GM23338 (cell line): ENCODE measurements at regions not wholly inside any gene's neighbourhood (a gene's known extent, or its start where the extent isn't known, plus 50 kb on each side); places are given as distances from the start of the nearest gene placed in this dataset.

Experiments used
- CTCF ChIP-seq, 2 experiments: fragments of 200-600 bp in 1 of 2; sonication (generic) in 1 of 2; conservative IDR thresholded peaks; 2 replicates each; pipeline versions ENCODE4 v1.5.1 to v1.6.1; 2016 to 2017; ENCODE audit warnings: antibody characterized with exemption in 2 of 2, low read depth in 2 of 2, mild to moderate bottlenecking in 2 of 2, moderate library complexity in 1 of 2
- EZH2 ChIP-seq: fragments of 200-600 bp; sonication (generic); IDR thresholded peaks from one replicate; pipeline ENCODE4 v1.8.0; 2017; ENCODE audit warnings: antibody characterized with exemption, mild to moderate bottlenecking, low read depth; ENCODE audit not compliant: unreplicated experiment
- POLR2AphosphoS5 ChIP-seq: IDR thresholded peaks from 2 replicates; pipeline ENCODE4 v1.6.1; 2016; ENCODE audit warnings: antibody characterized with exemption, low read depth
- REST ChIP-seq: IDR thresholded peaks from one replicate; pipeline ENCODE4 v1.6.1; 2018; ENCODE audit warnings: antibody characterized with exemption; ENCODE audit not compliant: unreplicated experiment

DNA sequence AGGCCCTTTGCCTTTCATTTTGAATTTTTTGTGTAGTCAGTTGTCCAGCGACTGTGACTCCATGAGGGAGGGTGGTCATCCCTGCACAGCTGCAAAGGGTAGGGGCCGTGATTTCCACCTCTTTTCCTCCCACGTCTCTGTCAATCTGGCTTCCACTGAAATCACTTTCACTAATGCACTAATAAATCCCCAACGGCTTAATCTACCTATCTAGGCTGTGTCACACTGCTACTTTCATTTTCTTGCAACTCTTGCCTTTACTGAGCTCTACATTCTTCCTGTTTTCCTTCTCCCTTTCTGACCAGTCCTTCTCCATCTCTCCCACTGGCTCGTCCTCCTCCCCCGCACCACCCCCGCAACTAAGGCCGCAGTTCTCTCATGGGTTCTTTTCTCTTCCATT, 212.3 kb upstream of the FOXN3 start:
- no peak for TF ChIP-seq CTCF (conservative IDR thresholded peaks at IDR 0.05; ENCODE audit: low read depth in 2 of 2)
- TF ChIP-seq REST: no peak
- TF ChIP-seq POLR2AphosphoS5: no peak
- no peak for TF ChIP-seq EZH2
